ENCODE measurements at regions not wholly inside any gene's neighbourhood (a gene's known extent, or its start where the extent isn't known, plus 50 kb on each side); places are given as distances from the start of the nearest gene placed in this dataset.

DNA sequence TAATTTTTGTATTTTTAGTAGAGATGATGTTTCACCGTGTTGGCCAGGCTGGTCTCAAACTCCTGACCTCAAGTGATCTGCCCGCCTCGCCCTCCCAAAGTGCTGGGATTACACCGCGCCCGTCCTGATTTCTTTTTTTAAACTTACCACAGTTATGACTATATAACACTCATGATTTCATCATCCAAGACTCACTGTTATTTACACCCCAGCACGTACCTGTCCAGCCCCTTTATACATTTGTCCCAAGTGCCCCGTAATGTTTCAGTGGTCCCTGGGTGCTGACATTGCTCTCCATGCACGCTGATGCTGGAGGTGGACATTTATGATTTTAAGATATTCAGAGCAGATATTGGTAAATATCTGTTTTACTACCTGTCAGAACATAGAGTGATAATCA lies 219.9 kb upstream of the GMDS start:
- TF ChIP-seq, protein P1, sequence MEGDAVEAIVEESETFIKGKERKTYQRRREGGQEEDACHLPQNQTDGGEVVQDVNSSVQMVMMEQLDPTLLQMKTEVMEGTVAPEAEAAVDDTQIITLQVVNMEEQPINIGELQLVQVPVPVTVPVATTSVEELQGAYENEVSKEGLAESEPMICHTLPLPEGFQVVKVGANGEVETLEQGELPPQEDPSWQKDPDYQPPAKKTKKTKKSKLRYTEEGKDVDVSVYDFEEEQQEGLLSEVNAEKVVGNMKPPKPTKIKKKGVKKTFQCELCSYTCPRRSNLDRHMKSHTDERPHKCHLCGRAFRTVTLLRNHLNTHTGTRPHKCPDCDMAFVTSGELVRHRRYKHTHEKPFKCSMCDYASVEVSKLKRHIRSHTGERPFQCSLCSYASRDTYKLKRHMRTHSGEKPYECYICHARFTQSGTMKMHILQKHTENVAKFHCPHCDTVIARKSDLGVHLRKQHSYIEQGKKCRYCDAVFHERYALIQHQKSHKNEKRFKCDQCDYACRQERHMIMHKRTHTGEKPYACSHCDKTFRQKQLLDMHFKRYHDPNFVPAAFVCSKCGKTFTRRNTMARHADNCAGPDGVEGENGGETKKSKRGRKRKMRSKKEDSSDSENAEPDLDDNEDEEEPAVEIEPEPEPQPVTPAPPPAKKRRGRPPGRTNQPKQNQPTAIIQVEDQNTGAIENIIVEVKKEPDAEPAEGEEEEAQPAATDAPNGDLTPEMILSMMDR (IDR thresholded peaks at IDR 0.05; ENCODE audit: poor library complexity, severe bottlenecking), result no peak
- H3K4me3 ChIP-seq (ENCODE audit: severe bottlenecking), result no peak overlapping the region
- no peaks in the 10 kb centered on the region for H3K9me3 ChIP-seq (ENCODE audit: severe bottlenecking)
- no peak for ATAC-seq (ENCODE audit: low read depth)
- H3K36me3 ChIP-seq (ENCODE audit: low read depth), result no peaks in the 10 kb centered on the region
- no peak overlapping the region for H3K27ac ChIP-seq (ENCODE audit: poor library complexity, severe bottlenecking)
- DNase-seq (ENCODE audit: low spot score), result no peak
- no peaks in the 10 kb centered on the region for H3K4me1 ChIP-seq (ENCODE audit: insufficient read depth, poor library complexity, severe bottlenecking)
- H3K27me3 ChIP-seq (ENCODE audit: insufficient read depth, poor library complexity, severe bottlenecking), result no peaks in the 10 kb centered on the region

DNA sequence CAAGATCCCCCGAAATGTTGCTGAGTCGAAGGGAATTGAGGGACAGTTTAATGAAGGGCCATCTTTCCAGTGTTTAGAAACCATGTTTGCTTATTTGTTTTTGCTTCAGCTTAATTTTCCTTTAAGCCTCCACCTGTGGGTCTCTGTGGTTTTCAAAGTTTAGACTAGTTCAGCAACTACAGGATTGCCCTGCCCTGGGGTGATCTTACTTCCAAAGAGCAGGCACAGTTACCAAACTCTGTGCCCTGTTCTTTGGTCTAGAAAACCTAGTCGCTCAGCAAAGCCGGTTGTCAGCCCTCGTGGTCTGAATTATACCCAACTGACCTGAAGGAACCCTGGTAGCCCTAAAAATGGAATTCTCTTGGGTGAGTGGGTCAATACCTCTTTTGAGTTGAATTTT lies 219.2 kb upstream of the GMDS start:
- no peaks in the 10 kb centered on the region for H3K9me3 ChIP-seq (ENCODE audit: severe bottlenecking)
- ATAC-seq (ENCODE audit: low read depth) (no peak), DNase-seq (ENCODE audit: low spot score) (no peak)
- H3K27ac ChIP-seq (ENCODE audit: poor library complexity, severe bottlenecking), result no peak overlapping the region
- H3K4me1 ChIP-seq (ENCODE audit: insufficient read depth, poor library complexity, severe bottlenecking), result no peaks in the 10 kb centered on the region
- no peaks in the 10 kb centered on the region for H3K36me3 ChIP-seq (ENCODE audit: low read depth)
- no peaks in the 10 kb centered on the region for H3K27me3 ChIP-seq (ENCODE audit: insufficient read depth, poor library complexity, severe bottlenecking)
- no peak overlapping the region for H3K4me3 ChIP-seq (ENCODE audit: severe bottlenecking)
- TF ChIP-seq, protein P1 (IDR thresholded peaks at IDR 0.05; ENCODE audit: poor library complexity, severe bottlenecking), result no peak

DNA sequence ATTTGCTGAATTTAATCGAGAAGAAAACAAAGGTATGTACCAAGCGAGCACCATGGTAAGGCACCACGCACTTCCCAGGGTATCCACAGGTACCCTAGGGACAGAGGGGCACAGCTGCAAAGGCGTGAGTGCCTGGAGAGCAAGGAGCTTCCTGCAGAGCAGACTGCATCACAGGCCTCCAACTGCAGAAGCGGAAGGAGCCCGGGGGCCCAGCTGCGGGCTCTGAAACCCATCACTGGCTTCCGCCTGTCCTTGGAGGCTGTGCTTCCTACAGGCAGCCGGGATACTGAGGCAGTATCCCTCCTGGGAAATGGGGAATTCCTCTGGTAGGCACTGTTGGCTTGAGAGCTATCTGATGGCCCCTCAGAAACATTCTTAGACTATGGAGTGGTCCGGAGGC lies 217.4 kb upstream of the GMDS start:
- ATAC-seq (ENCODE audit: low read depth) (no peak), DNase-seq (ENCODE audit: low spot score) (no peak)
- Histone ChIP-seq H3K36me3 (ENCODE audit: low read depth) (no peaks in the 10 kb centered on the region), H3K9me3 (ENCODE audit: severe bottlenecking) (no peaks in the 10 kb centered on the region), H3K27ac (ENCODE audit: poor library complexity, severe bottlenecking) (no peak overlapping the region), H3K4me3 (ENCODE audit: severe bottlenecking) (no peak overlapping the region), H3K27me3 (ENCODE audit: insufficient read depth, poor library complexity, severe bottlenecking) (no peaks in the 10 kb centered on the region), H3K4me1 (ENCODE audit: insufficient read depth, poor library complexity, severe bottlenecking) (no peaks in the 10 kb centered on the region)
- TF ChIP-seq, protein P1 (IDR thresholded peaks at IDR 0.05; ENCODE audit: poor library complexity, severe bottlenecking), result no peak

DNA sequence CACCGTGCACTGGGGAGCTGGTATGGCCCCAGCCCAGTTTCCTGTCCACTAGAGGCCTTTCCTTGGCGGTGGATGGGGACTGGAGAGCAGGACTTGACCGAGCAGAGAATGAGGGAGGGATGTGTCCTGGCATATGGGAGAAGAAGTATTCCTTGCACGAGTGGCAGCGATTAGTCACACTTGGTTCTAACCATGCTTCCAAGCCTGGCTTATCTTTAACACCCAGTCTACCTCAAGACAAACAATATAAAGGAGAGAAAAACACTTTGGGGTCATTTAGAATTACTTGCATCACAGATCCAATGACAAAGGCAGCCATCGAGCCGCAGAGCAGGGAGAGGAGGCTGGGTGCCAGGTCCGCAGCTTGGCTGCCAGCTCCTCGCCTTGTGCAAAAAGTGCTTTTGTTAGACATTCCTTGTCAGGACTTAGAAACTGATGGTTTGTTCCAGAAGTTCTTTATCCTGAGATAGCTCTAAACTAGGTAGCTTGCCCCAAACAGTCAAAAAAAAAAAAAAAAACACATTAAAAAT lies 214.9 kb upstream of the GMDS start:
- TF ChIP-seq, protein P1 (IDR thresholded peaks at IDR 0.05; ENCODE audit: poor library complexity, severe bottlenecking), result no peak
- no peaks in the 10 kb centered on the region for H3K9me3 ChIP-seq (ENCODE audit: severe bottlenecking)
- no peak overlapping the region for H3K4me3 ChIP-seq (ENCODE audit: severe bottlenecking)

DNA sequence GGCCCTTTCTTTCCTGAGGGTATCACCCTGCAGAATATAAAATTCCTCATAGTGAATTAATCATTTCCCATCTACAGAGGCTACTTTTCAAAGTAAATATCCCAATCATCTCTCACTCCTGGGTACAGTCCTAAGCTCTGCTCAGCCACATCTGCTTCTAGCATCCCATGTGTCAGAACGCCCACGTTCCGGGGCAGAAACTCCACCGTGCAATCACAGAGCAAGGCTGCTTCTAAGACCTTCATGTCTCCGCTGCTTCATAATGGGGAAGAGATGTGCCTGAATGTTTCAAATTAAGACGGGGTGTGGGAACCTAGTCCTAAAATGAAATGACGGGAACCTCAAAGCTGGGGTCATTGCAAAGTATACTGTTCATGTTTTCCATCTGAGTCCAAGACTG lies 208.8 kb upstream of the GMDS start:
- Histone ChIP-seq H3K9me3 (ENCODE audit: severe bottlenecking) (no peaks in the 10 kb centered on the region), H3K36me3 (ENCODE audit: low read depth) (no peaks in the 10 kb centered on the region), H3K4me1 (ENCODE audit: insufficient read depth, poor library complexity, severe bottlenecking) (no peaks in the 10 kb centered on the region), H3K4me3 (ENCODE audit: severe bottlenecking) (no peak overlapping the region), H3K27me3 (ENCODE audit: insufficient read depth, poor library complexity, severe bottlenecking) (no peaks in the 10 kb centered on the region), H3K27ac (ENCODE audit: poor library complexity, severe bottlenecking) (no peak overlapping the region)
- ATAC-seq (ENCODE audit: low read depth), result no peak
- TF ChIP-seq, protein P1 (IDR thresholded peaks at IDR 0.05; ENCODE audit: poor library complexity, severe bottlenecking), result no peak
- DNase-seq (ENCODE audit: low spot score), result no peak

More for the DNA sequence above, 214.9 kb upstream of the GMDS start:
- Histone ChIP-seq H3K36me3 (ENCODE audit: low read depth) (no peaks in the 10 kb centered on the region), H3K27me3 (ENCODE audit: insufficient read depth, poor library complexity, severe bottlenecking) (no peaks in the 10 kb centered on the region), H3K4me1 (ENCODE audit: insufficient read depth, poor library complexity, severe bottlenecking) (no peaks in the 10 kb centered on the region), H3K27ac (ENCODE audit: poor library complexity, severe bottlenecking) (no peak overlapping the region)
- ATAC-seq (ENCODE audit: low read depth) (no peak), DNase-seq (ENCODE audit: low spot score) (no peak)

All from RWPE2 (cell line).